Right lung (tissue), 2 donors: ENCODE measurements at regions not wholly inside any gene's neighbourhood (a gene's known extent, or its start where the extent isn't known, plus 50 kb on each side); places are given as distances from the start of the nearest gene placed in this dataset.

Experiments
- DNase-seq, 2 donors: peaks; one replicate each; pipeline ENCODE4 v3.0.0-alpha.2; 2013

- no peak for DNase-seq
Observed at GRCh38 chr10:36224431-36224985, 582.4 kb upstream of the FZD8 start.

GRCh38 chr10:36221101-36221500 is 579.0 kb upstream of the FZD8 start:
- peak in 1 of 2 donors; percentile 6 for DNase-seq

GRCh38 chr10:36220151-36220550 is 578.1 kb upstream of the FZD8 start:
- no peak for DNase-seq

- no peak for DNase-seq
Observed at GRCh38 chr10:36211856-36212255, 569.8 kb upstream of the FZD8 start.

- DNase-seq = no peak
Observed at GRCh38 chr10:36209480-36209879, 567.4 kb upstream of the FZD8 start.

- DNase-seq = no peak
Observed at GRCh38 chr10:36202881-36203280, 560.8 kb upstream of the FZD8 start.

GRCh38 chr10:36200577-36200976 is 558.5 kb upstream of the FZD8 start:
- DNase-seq = no peak

- DNase-seq = no peak
Observed at GRCh38 chr10:36198322-36198721, 556.2 kb upstream of the FZD8 start.

- no peak for DNase-seq
Observed at GRCh38 chr10:36195364-36195763, 553.3 kb upstream of the FZD8 start.

- DNase-seq = no peak
Observed at GRCh38 chr10:36194276-36194675, 552.2 kb upstream of the FZD8 start.

GRCh38 chr10:36191009-36191408 is 548.9 kb upstream of the FZD8 start:
- DNase-seq = no peak

GRCh38 chr10:36188461-36188860 is 546.4 kb upstream of the FZD8 start:
- DNase-seq = no peak

GRCh38 chr10:36188080-36188453 is 546.0 kb upstream of the FZD8 start:
- no peak for DNase-seq

GRCh38 chr10:36187380-36188079 is 545.4 kb upstream of the FZD8 start:
- DNase-seq = no peak

GRCh38 chr10:36185097-36185496 is 543.0 kb upstream of the FZD8 start:
- DNase-seq = no peak

- no peak for DNase-seq
Observed at GRCh38 chr10:36183726-36184125, 541.6 kb upstream of the FZD8 start.

- no peak for DNase-seq
Observed at GRCh38 chr10:36183056-36183455, 541.0 kb upstream of the FZD8 start.

GRCh38 chr10:36182606-36183005 is 540.5 kb upstream of the FZD8 start:
- no peak for DNase-seq

GRCh38 chr10:36182179-36182566 is 540.1 kb upstream of the FZD8 start:
- no peak for DNase-seq

GRCh38 chr10:36181426-36182178 is 539.5 kb upstream of the FZD8 start:
- no peak for DNase-seq

- DNase-seq = no peak
Observed at GRCh38 chr10:36178616-36179015, 536.5 kb upstream of the FZD8 start.

- no peak for DNase-seq
Observed at GRCh38 chr10:36177071-36177470, 535.0 kb upstream of the FZD8 start.

- DNase-seq = no peak
Observed at GRCh38 chr10:36175954-36176353, 533.9 kb upstream of the FZD8 start.
